DMS 273 (cell line): ENCODE measurements at regions not wholly inside any gene's neighbourhood (a gene's known extent, or its start where the extent isn't known, plus 50 kb on each side); places are given as distances from the start of the nearest gene placed in this dataset.
"Not testable (repeated sequence)": the region's sequence is repeated elsewhere in the genome, so short reads cannot be mapped to it uniquely, and the experiment has no call there.

ENCODE experiments used
- DNase-seq: peaks from one replicate; lab custom pipeline; 2025; ENCODE audit not compliant: unreplicated experiment; lab: John Stamatoyannopoulos, UW

DNA sequence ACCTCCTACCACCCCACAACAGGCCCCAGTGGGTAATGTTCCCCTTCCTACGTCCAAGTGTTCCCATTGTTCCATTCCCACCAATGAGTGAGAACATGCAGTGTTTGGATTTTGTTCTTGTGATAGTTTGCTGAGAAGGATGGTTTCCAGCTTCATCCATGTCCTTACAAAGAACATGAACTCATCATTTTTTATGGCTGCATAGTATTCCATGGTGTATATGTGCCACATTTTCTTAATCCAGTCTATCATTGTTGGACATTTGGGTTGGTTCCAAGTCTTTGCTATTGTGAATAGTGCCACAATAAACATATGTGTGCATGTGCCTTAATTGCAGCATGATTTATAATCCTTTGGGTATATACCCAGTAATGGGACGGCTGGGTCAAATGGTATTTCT is 81.6 kb downstream of the P2RY10 start:
- DNase-seq: not testable (repeated sequence)

DNA sequence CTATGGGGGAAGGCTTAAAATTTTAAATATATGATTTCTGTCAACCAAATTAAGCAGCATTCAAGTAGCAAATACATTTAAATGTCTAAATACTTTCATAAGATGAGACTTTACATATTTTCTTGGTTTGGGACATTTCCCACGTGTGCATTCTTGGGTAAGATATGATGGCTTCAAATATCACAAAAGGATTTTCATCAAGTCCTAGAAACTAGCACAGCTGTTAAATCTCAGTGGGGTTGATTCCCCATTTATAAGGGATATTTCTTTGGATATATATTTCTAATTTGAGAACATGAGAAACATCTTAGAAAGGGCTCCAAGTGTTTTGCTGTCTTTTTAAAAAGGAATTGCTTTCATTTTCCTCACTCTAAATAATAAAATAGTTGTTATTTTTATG is 90.2 kb downstream of the P2RY10 start:
- no peak for DNase-seq

DNA sequence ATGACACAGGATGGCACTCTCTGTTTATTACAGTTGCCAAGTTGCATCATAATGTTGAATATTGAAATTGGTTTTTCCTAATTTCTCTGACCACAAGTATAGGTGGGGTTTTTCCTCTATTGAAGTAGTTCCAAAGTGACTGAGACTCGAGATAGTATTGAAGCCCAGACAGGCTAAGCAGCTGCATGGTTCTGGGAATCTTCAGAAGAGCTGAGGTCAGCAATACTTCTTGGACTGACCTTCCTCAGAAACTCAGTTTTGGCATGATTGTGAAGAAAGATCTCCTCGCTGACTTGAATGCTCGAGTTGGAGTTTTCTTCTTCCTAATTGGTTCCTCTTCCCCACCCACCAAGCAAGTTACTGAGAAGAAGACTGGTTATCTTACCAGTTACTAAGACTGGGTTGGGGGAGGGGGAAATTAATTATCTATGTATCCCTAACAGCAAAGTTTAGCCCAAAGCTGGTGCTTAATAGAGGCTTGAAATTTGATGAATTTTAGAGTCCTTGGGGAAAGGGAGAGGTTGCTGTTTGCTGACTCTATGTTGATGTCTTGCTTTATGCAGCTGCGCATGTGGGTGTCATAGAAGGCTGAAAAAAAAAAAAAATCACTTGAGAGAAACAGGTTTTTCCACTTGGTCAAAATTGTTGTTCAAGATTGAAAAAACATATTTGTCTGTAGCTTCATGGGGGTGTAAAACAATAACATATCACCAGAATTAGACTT is 91.1 kb downstream of the P2RY10 start:
- DNase-seq: no peak

DNA sequence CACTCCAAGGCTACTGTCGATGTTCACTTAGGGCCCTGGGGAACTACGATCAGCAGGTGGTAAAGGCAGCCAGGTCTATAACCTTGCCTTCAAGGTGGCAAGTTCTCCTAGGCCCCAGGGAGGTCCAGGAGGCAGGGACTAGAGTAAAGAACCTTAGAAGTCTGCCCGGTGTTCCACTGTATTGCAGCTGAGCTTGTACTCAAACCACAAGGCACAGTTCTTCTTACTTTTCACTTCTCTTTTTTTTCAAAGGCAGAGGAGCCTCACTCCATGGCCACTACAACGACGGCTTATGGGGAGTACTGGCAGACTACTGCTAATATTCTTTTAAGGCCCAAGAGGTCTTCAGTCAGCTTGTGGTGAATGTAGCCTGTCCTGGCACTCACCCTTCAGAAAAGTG is 78.8 kb upstream of the GPR174 start:
- DNase-seq: no peak

DNA sequence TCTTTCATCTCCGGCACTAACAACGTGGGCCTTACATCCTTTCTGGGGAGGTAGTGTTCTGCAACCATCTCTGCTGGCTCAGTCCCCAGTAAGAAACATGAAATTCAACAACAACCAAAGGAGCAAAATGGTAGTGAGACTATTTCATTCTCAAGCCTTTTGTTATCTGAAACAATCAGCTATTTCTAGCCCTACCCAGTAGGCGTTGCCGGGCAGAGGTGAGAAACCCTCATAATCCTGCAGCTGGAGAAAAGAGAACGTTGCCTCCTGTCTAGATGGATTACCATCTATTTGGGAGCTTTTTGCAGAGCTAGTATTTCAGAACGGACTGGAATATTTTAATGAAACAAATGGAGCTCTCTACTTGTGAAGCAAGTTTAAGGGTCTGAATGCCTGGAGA is 66.4 kb upstream of the GPR174 start:
- no peak for DNase-seq

DNA sequence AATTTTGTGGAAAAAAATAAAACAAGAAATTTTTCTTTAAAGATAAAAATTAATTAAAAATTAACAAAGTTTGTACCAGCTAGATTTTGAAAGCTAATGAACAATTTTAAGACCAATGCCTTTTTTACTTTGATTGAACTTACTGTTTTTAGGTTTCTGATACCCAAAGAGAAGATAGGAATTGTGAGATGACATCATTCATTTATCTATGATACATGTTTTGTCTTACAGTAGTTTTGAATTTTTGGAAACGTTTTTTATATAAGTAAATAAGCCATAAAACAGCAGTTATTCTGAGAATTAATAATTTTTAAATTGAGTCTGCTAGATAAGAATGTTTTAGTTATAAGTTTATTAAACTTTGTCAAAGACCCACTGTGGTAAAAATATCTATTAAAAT is 65.0 kb upstream of the GPR174 start:
- DNase-seq: no peak

DNA sequence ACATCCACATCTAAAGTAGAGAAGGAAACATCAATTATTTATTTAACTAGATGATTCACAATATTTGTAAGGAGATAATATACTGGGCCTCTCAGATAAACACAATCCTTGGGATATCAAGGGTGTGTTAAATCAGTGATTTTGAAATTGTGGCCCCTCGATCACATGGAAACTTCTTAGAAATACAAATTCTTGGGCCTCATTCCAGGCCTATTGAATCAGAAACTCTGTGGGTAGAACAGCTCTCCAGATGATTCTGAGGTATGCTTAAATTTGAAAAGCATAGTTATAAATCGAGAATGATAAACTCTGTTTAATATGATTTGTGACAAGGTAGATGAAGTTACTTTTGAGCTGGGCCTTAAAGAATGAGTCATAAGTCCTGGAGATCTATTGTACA is 64.3 kb upstream of the GPR174 start:
- no peak for DNase-seq

DNA sequence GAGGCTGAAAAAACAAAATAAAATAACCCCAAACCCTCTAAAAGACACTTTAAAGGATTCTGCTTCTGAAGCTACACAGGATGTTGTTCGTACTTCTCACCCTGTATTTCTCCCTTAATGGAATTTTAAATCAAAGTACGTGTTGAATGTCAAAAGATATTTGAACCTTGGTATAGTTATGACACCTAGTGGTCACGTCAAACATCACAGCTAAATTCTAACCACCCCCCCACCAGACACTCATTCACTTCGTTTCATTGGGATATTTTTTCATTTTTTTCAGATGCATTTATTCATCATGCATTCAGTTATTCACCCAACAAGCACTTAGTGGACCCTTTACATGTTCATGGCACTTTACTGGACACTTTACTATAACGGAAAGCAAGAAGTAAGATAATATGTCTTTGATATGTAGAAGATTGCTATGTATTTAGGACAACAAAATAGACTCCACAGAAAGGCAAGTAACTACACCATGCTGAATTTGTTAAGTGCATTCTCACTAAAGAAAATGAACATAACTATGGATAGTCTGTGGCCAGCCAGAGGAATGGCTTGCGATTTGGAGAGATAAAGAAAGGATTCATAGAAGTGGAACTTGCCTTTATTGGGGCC is 62.5 kb upstream of the GPR174 start:
- peak; percentile 64 for DNase-seq

DNA sequence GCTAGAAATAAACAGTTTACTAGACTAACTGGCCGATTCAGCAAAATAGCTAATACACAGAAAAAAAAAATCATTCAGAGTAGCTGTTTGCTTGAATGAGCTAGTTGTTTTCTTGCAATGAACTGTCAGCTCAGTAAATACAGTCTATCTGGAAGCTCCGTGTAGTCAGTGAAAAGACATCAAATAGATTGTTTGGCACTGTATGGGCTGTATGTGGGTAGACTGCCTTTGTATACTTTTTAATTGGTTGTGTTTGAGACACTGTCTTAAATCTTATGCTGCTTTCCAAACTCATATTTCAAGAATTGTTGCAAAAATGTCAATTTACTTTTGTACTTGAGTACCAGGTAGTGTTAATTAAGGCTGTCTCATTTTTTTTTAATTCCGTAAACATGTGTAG is 61.6 kb upstream of the GPR174 start:
- no peak for DNase-seq

DNA sequence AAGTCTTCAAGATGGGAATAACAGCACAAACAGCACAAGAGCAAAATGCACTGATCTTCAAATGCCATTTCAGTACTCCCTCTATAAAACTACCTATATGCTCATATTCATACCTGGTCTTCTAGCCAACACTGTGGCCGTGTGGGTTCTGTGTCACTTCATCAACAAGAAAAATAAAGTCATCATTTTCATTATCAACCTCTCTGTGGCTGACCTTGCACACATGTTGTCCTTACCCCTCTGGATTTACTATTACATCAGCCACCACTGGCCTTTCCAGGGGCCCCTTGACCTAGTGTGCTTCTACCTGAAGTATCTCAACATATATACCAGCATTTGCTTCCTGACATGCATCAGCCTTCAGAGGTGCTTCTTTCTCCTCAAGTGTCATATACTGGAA is 59.6 kb upstream of the GPR174 start:
- no peak for DNase-seq

DNA sequence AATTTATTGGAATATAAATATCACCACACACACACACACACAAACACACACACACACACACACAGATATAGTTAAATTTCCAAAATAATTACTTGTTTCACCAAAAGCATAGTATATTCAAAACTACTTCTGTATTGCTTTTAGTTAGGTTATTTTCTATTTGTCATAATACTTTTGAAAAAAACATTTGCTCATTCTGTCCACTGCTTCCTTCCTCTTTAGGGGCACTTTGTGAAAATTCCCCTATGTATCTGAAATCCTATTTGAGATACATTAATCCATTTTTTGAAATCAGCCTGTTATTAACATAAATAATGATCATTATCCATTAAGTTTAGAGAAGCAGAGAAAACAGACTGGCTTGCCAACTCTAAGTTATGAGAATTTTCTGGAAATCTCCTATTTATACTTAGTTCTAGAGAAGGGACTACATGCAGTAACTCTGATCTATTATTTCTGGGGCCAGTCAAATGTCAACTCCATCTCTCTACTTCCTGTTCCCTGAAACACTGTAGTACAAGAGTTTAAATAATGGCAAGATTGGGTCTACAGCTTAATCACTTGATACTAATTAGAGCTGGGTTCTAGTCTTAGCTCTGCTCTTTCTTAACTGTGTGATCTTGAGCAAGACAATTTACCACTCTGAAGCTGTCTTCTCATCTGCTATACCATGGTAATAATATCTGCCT is 54.4 kb upstream of the GPR174 start:
- DNase-seq: no peak

DNA sequence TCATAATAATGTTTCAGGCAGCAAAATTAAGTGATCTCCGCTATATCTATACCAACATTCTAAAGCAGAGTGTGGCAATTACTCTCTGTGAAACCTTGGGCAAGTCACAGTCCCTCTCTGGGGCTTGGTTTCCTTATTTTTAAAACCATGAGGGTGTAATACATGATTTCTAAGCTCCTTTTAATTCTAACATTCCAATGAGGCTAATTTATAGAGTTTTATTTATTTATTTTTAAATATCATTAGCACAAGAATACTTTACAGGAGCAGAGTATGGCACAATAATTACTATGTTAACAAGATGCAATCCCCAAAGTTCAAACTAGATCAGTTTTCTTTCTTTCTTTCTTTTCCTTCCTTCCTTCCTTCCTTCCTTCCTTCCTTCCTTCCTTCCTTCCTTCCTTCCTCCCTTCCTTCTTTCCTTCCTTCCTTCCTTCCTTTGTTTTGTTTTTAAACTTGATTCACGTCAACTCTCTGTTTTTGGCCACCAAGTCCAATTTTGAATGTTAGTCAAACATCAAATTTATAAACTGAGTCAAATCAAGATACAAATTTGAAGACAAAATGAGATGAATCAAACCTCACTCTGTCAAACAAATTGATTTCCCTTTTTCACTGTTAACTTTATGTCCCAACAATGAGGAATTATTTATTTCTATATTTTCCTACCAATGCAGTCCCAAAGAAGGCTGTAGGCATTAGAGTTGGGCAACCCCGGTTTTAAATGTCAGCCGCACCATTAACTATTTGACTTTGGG is 50.2 kb upstream of the GPR174 start:
- DNase-seq: no peak
